ENCODE measurements at regions not wholly inside any gene's neighbourhood (a gene's known extent, or its start where the extent isn't known, plus 50 kb on each side); places are given as distances from the start of the nearest gene placed in this dataset.

DNA sequence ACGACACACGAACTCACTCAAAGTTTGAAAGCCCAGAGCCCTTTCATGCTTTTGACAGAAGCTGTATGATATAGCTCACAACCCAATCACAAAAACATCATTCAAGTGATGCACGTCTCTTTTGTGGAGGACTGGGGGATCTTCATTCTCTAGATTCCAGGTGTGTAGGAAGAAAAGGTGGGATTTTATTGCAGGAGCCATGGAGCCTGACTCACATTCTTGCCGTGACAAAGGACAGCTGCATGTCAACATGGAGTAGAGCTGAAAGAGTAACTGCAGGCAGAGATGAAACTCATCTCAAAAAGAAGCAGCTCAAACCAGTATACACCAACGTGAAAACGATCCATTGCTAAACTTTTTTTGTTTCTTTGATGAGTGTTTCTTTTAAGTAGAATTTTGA, 50.9 kb upstream of the PDE1A start:
- TF ChIP-seq, protein P1, sequence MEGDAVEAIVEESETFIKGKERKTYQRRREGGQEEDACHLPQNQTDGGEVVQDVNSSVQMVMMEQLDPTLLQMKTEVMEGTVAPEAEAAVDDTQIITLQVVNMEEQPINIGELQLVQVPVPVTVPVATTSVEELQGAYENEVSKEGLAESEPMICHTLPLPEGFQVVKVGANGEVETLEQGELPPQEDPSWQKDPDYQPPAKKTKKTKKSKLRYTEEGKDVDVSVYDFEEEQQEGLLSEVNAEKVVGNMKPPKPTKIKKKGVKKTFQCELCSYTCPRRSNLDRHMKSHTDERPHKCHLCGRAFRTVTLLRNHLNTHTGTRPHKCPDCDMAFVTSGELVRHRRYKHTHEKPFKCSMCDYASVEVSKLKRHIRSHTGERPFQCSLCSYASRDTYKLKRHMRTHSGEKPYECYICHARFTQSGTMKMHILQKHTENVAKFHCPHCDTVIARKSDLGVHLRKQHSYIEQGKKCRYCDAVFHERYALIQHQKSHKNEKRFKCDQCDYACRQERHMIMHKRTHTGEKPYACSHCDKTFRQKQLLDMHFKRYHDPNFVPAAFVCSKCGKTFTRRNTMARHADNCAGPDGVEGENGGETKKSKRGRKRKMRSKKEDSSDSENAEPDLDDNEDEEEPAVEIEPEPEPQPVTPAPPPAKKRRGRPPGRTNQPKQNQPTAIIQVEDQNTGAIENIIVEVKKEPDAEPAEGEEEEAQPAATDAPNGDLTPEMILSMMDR (IDR thresholded peaks at IDR 0.05; ENCODE audit: borderline replicate concordance, extremely low read depth, low read length, poor library complexity, severe bottlenecking) = no peak
- TF ChIP-seq EZH2 (IDR thresholded peaks at IDR 0.05; ENCODE audit: borderline replicate concordance, low read depth, low read length, severe bottlenecking) = no peak

All from DND-41 (cell line).